Suppressor macrophage treated with lipopolysaccharide for 4 hours (primary cell): ENCODE measurements at regions not wholly inside any gene's neighbourhood (a gene's known extent, or its start where the extent isn't known, plus 50 kb on each side); places are given as distances from the start of the nearest gene placed in this dataset.
"Not testable (repeated sequence)": the region's sequence is repeated elsewhere in the genome, so short reads cannot be mapped to it uniquely, and the experiment has no call there.

ENCODE experiments used
- DNase-seq: peaks from one replicate; pipeline ENCODE4 v3.0.0-alpha.2; 2020

- no peak for DNase-seq
These were observed 63.1 kb upstream of the NDN start for GRCh38 chr15:23750179-23750578.

GRCh38 chr15:23750776-23751175, 63.7 kb upstream of the NDN start:
- no peak for DNase-seq

- no peak for DNase-seq
These were observed 66.1 kb upstream of the NDN start for GRCh38 chr15:23753248-23753647.

- no peak for DNase-seq
These were observed 71.8 kb upstream of the NDN start for GRCh38 chr15:23758891-23759290.

GRCh38 chr15:23760024-23760423, 72.9 kb upstream of the NDN start:
- no peak for DNase-seq

- no peak for DNase-seq
These were observed 74.3 kb upstream of the NDN start for GRCh38 chr15:23761386-23761785.

- DNase-seq = no peak
These were observed 74.9 kb upstream of the NDN start for GRCh38 chr15:23762026-23762425.

- no peak for DNase-seq
These were observed 75.9 kb upstream of the NDN start for GRCh38 chr15:23763021-23763420.

- no peak for DNase-seq
These were observed 77.2 kb upstream of the NDN start for GRCh38 chr15:23764306-23764705.

- DNase-seq = no peak
These were observed 77.6 kb upstream of the NDN start for GRCh38 chr15:23764716-23765115.

- DNase-seq = not testable (repeated sequence)
These were observed 79.7 kb upstream of the NDN start for GRCh38 chr15:23766779-23767178.

- no peak for DNase-seq
These were observed 86.0 kb upstream of the NDN start for GRCh38 chr15:23773093-23773492.

- DNase-seq = no peak
These were observed 100.4 kb upstream of the NDN start for GRCh38 chr15:23787346-23788105.

- DNase-seq = no peak
These were observed 106.1 kb upstream of the NDN start for GRCh38 chr15:23793191-23793680.

- no peak for DNase-seq
These were observed 110.8 kb upstream of the NDN start for GRCh38 chr15:23797747-23798446.

- DNase-seq = no peak
These were observed 114.8 kb upstream of the NDN start for GRCh38 chr15:23801881-23802280.

GRCh38 chr15:23802896-23803435, 115.9 kb upstream of the NDN start:
- not testable (repeated sequence) for DNase-seq

GRCh38 chr15:23806980-23807379, 119.9 kb upstream of the NDN start:
- DNase-seq = no peak

- no peak for DNase-seq
These were observed 136.4 kb upstream of the NDN start for GRCh38 chr15:23823508-23823907.

GRCh38 chr15:23828786-23829185, 141.7 kb upstream of the NDN start:
- DNase-seq = no peak

GRCh38 chr15:23835953-23836352, 148.8 kb upstream of the NDN start:
- no peak for DNase-seq

GRCh38 chr15:23839893-23840474, 152.9 kb upstream of the NDN start:
- DNase-seq = no peak

- no peak for DNase-seq
These were observed 159.1 kb upstream of the NDN start for GRCh38 chr15:23846218-23846617.

- DNase-seq = no peak
These were observed 163.6 kb upstream of the NDN start for GRCh38 chr15:23850666-23851065.
